Epidermal melanocyte (primary cell): ENCODE measurements at regions not wholly inside any gene's neighbourhood (a gene's known extent, or its start where the extent isn't known, plus 50 kb on each side); places are given as distances from the start of the nearest gene placed in this dataset.
A peak's percentile ranks its signal among the peaks of the same experiment; 100 is the strongest.
"Not testable (repeated sequence)": the region's sequence is repeated elsewhere in the genome, so short reads cannot be mapped to it uniquely, and the experiment has no call there.

Experiments
- DNase-seq: peaks from one replicate; pipeline ENCODE4 v3.0.0; 2011; ENCODE audit warnings: low spot score; ENCODE audit not compliant: insufficient read length

DNA sequence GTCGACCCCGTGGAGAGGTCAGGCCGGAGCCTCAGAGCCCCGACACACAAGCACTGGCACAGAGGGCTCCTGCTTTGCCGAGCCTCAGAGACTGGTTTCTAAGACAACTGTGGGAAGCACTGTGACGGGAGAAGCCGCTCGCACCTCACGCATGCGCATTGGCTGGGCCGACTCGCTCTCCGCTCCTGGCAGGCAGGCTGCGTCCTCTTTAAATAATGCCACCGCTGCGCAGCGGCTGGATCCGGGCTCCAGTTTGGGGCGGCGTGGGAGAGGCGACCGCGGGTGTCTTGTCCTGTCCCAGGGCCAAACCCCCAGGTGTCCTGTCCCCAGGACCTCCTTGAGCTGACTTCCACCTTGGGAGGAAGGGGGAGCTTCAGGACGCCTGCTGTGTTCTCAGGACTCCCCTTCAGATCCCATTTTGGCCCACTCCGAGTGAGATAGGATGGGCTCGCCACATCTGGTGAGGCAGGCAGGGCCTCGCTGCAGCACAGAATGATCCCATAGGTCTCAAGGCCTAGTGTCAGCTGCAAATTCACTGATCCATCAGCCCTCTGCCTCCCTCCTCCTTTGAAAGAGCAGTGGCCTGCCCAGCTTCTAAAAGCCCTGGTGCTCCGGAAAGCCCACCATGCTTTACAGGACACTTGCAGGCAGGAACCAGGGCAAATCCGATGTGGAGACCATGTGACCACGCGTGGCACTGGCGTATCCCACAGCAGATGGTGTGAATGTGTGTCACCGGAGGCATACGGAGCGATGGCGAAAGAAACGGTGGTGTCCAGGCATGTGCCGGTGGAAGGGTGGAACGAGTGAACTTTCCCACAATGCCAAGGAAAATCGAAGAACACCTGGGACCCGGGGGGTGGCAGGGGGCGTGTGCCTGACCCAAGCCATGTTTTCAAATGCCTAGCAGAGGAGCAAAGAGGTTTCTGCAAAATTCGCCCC is 169.3 kb upstream of the ZNF337 start:
- DNase-seq: peak; percentile 35

DNA sequence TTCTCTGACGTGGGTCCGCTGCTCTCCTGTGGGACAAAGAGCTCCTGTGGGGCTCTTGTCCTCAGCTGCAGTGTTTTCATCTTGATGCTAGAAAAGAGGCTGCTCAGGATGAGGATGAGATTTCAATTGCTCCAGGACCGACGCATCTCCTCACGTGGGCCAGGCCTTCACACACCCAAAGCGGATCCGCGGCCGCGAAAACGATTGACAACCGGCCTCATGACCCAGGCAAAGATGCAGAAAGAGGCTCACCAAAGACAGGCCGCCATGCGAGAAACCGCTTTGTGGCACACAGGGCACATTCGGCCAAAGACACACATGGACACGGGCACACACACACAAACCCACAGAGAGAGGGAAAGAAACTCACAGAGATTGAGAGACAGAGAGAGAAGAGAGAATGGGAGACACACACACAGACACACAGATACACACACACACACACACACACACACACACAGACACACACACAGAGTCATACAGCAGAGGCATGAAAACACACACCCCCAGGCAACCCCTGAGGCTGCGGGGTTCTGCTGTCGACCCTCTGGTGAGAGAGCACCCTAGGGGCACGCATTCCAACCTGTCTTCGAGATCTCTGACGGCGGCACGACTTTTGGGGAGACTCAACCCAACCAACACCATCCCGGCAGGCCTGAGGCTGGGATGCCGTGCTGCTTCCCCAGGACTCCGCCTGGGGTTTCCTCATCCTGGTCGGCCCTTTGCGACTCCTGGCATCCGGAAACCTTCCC is 168.5 kb upstream of the ZNF337 start:
- DNase-seq: not testable (repeated sequence)

DNA sequence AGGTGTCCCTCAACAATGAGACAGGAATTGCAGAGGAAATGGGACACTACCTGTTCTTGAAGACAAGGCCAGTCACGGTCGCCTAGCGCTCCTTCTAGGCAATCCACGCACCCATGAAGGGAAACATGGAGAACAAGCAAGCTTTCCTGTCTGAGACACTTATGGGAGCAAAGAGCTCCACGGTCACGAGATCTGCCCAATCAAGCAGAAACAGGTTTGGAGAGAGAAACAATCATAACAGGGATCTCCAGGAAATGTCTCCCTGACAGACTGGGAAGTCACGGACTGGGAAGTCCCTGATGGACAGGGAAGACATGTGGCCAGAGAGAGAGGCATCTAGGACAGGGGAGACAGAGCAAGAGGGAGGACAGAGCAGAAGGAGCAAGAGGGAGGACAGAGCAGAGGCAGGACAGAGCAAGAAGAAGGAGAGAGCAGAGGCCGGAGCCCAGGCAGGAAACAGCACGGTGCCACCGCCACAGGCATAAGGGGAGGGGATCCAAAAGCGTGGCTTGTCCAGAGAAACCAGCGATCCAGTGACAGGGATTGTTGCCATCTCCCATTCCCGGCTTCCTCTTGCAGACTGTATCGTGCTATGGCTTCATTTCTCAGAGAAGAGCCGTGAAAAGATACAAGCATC is 167.8 kb upstream of the ZNF337 start:
- DNase-seq: no peak

DNA sequence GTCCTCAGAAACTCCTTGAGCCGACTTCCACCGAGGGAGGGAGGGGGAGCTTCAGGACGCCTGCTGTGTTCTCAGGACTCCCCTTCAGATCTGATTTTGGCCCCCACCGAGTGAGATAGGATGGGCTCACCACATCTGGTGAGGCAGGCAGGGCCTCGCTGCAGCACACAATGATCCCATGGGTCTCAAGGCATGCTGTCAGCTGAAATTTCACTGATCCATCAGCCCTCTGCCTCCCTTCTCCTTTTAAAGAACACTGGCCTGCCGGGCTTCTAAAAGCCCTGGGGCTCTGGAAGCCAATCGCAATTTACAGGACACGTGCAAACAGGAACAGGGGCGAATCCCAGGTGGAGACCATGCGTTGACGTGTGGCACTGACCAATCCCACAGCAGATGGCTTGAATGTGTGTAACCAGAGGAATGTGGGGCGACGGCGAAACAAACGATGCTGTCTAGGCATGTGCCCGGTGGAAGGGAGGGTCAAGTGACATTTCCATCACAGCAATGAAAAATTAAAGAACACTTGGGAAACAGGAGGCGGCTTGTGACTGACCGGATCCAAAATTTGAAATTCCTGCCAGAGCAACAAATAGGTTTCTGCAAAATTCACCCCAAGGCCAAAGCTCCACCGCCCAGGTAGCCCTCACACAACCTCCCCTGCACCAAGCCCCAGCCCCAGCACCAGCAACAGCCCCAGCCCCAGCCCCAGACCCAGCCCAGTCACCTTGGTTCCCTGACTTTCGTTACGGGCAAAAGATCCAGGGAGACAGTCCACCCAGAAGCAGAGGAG is 167.1 kb upstream of the ZNF337 start:
- no peak for DNase-seq

DNA sequence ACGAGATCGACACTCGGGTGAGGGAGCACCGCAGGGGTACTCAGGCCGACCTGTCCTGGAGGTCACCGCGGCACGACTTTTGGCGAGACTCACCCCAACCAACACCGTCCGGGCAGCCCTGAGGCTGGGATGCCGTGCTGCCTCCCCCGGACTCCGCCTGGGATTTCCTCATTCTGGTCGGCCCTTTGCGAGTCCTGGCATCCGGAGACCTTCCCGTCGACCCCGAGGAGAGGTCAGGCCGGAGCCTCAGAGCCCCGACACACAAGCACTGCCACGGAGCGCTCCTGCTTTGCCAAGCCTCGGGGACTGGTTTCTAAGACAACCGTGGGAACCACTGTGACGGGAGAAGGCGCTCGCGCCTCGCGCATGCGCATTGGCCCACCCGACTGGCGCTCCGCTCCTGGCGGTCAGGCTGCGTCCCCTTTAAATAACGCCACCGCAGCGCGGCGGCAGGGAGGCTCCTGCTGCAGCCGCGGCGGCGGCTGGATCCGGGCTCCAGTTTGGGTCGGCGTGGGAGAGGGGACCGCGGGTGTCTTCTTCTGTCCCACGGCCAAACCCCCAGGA is 166.4 kb upstream of the ZNF337 start:
- not testable (repeated sequence) for DNase-seq

DNA sequence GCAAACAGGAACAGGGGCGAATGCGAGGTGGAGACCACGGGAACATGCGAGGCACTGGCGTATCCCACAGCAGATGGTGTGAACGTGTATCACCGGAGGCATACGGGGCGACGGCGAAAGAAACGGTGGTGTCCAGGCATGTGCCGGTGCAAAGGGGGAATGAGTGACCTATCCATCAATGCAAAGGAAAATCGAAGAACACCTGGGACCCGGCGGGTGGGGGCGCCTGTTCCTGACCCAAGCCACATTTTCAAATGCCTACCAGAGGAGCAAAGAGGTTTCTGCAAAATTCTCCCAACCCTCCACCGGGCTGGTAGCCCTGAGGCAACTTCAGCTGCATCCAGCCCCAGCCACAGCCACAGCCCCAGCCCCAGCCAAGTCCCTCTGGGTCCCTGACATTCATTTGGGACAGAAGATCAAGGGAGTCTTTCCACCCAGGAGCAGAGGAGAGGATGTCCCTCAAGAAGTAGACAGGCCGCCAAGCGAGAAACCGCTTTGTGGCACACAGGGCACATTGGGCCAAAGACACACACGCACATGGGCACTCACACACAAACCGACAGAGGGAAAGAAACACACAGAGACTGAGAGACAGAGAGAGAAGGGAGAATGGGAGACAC is 164.0 kb upstream of the ZNF337 start:
- DNase-seq: no peak

DNA sequence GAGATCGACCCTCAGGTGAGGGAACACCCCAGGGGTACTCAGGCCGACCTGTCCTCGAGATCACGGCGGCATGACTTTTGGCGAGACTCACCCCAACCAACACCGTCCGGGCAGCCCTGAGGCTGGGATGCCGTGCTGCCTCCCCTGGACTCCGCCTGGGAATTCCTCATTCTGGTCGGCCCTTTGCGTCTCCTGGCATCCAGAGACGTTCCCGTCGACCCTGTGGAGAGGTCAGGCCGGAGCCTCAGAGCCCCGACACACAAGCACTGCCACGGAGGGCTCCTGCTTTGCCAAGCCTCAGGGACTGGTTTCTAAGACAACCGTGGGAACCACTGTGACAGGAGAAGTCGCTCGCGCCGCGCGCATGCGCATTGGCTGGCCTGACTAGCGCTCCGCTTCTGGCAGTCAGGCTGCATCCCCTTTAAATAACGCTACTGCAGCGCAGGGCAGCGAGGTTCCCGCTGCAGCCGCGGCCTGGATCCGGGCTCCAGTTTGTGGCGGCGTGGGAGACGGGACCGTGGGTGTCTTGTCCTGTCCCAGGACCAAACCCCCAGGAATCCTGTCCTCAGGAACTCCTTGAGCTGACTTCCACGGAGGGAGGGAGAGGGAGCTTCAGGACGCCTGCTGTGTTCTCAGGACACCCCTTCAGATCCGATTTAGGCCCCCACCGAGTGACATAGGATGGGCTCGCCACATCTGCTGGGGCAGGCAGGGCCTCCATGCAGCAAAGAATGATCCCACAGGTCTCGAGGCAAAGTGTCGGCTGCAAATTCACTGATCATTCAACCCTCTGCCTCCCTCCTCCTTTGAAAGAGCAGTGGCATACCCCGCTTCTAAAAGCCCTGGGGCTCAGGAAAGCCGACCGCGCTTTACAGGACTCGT is 163.2 kb upstream of the ZNF337 start:
- DNase-seq: no peak

DNA sequence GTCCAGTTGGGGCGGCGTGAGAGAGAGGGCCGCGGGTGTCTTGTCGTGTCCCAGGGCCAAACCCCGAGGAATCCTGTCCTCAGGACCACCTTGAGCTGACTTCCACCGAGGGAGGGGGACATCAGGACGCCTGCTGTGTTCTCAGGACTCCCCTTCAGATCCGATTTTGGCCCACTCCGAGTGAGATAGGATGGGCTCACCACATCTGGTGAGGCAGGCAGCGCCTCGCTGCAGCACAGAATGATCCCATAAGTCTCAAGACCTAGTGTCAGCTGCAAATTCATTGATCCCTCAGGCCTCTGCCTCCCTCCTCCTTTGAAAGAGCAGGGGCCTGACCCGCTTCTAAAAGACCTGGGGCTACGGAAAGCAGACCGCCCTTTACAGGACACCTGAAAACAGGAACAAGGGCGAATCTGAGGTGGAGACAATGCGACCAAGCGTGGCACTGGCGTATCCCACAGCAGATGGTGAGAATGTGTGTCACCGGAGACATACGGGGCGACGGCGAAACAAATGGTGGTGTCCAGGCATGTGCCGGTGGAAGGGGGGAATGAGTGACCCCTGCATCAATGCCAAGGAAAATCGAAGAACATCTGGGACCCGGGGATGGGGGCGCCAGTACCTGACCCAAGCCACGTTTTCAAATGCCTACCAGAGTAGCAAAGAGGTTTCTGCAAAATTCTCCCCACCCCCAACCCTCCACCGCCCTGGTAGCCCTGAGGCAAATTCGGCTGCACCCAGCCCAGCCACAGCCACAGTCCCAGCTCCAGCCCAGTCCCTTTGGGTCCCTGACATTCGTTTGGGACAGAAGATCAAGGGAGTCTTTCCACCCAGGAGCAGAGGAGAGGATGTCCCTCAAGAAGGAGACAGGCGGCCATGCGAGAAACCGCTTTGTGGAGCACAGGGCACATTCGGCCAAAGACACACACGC is 162.1 kb upstream of the ZNF337 start:
- DNase-seq: no peak

DNA sequence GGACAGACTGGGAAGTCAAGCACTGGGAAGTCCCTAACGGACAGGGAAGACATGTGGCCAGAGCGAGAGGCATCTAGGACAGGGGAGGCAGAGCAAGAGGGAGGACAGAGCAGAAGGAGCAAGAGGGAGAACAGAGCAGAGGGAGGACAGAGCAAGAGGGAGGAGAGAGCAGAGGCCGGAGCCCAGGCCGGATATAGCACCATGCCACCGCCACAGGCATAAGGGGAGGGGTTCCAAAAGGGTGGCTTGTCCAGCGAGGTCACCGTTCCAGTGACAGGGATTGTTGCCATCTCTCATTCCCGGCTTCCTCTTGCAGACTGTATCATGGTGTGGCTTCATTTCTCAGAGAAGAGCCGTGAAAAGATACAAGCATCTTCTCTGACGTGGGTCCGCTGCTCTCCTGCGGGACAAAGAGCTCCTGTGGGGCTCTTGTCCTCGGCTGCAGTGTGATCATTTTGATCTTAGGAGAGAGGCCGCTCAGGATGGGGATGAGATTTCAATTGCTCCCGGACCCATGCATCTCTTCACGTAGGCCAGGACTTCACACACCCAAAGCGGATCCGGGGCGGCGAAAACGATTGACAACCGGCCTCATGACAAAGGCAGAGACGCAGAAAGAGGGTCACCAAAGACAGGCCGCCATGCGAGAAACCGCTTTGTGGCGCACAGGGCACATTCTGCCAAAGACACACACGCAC is 160.6 kb upstream of the ZNF337 start:
- not testable (repeated sequence) for DNase-seq

DNA sequence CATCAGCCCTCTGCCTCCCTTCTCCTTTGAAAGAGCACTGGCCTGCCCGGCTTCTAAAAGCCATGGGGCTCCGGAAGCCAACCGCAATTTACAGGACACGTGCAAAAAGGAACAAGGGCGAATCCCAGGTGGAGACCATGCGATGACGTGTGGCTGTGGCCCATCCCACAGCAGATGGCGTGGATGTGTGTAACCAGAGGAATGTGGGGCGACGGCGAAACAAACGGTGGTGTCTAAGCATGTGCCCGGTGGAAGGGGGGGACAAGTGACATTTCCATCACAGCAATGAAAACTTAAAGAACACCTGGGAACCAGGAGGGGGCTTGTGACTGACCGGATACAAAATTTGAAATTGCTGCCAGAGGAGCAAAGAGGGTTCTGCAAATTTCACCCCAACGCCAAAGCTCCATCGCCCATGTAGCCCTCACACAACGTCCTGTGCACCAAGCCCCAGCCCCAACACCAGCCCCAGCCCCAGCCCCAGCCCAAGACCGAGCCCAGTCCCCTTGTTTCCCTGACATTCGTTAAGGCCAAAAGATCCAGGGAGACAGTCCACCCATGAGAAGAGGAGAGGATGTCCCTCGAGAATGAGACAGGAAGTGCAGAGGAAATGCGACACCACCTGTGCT is 159.7 kb upstream of the ZNF337 start:
- no peak for DNase-seq

DNA sequence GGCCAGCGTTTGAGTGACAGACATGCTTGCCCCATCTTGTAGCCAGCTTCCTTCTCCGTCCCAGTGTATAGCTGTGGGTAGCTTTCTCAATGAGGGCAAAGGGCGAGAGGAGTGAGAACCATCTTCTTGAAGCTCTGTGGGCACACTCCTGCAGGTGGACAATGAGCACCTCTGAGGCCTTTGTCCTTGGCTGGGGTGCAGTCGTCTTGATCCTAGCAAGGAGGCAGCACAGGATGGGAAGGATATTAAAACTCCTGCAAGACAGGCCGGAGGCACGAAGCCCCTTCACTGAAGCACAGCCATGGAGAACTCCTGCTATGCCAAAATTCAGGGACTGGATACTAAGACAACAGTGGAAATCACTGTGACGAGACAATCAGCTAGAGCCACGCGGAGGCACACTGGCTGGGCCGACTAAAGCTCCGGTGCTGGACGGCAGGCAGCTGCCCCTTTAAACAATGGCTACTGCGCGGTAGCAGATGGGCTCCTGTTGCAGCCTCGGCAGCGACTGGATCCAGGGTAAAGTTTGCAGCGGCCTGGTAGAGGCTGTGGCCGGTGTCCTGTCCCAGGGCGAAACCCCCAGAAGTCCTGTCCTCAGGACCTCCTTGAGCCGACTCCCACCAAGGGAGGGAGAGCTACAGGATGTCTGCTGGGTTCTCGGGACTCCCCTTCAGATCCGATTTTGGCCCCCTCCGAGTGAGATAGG is 159.0 kb upstream of the ZNF337 start:
- DNase-seq: not testable (repeated sequence)

DNA sequence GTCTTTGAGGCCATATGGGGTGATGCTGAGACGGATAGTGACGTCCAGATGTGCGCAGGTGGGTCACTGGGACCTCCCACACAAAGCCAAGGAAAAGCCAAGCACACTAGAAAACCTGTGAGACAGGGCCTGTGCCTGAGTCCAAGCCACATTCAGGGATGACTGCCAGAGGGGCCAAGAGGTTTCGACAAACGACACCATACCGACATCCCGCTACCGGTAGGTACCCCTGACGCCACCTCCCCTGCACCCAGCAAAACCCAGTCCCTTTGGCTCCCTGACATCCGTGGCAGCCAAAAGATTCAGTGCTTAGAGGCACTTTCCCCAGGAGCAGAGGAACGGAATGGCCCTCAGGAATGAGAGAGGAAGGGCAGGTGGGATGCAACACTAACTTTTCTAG is 158.0 kb upstream of the ZNF337 start:
- not testable (repeated sequence) for DNase-seq

DNA sequence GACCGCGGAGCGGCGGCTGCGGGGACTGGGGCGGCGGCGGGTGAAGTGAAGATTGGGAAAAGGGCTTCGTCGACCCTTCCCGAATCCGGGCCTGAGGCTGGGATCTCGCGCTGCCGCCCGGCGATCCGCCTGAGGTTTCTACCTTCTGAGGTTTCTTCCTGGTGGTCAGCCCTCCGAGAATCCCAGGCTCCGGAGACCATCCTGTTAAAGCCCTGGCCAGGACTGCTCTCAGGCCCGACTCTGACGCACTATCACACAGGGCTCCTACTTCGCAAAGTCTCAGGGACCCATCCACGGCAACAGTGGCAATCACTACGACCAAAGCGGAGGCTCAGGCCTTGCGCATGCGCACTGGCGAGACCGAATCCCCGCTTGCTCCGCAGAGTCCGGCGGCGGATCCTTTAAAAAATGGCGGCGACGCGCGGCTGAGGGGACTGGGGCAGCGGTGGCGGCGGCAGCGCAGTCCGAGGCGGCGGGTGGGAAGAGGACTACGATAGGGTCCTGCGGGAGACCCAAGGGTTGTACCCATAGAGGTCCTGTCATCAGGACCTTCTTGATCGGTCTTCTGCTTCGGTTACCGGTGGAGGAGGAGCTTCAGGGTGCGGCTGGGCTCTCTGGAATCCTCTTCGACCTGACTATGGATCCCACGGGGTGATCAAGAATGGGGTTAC is 157.2 kb upstream of the ZNF337 start:
- peak; percentile 62 for DNase-seq

DNA sequence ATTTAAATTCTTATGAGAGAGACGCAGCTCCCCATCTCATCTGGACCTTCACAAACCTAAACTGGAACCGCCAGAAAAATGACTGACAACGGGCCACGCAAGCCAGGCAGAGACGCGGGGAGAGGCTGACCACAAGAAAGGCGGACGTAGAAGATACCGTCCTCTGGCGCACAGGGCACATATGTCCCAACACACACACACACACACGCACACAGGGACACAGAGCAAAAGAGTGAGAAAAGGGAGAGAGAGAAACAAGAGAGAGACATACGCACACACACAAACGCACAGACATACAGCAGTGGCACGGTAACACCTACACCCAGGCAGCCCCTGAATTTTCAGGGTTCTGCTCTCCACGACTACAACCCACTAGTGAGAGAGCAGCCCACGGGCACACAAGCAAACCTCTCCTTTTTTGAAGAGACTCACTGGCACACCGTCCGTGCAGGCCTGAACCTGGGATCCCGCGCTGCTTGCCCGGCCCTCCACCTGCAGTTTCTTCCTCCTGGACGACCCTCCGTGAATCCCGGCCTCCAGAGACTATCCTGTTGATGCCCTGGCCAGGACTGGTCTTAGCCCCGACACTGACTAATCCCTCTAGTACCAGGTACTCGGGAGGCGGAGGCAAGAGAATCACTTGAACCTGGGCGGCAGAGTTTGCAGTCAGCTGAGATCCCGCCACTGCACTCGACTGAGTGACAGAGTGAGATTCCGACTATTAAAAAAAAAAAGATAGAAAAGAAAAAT is 156.5 kb upstream of the ZNF337 start:
- not testable (repeated sequence) for DNase-seq

DNA sequence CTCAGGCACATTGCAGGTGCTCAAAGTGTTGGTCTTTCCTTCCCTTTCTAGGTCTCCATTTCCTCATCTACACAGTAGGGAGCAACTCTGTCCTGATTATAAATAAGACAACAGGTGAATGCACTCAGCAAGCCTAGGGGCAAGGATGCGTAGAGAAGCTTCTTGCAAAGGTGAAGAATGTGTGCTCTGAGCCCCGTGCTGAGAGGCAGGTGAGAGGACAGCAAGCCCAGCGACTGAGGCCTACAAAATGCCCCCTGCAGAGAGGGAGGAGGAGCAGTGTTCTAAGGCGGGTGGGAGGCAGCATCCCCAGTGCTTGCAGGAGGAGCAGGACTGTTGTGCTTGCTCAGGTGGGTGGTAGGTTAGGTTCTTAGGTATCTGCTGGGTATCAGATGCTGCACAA is 153.5 kb upstream of the ZNF337 start:
- not testable (repeated sequence) for DNase-seq
